HG02759 (cell line): ENCODE measurements at regions not wholly inside any gene's neighbourhood (a gene's known extent, or its start where the extent isn't known, plus 50 kb on each side); places are given as distances from the start of the nearest gene placed in this dataset.
"Not testable (repeated sequence)": the region's sequence is repeated elsewhere in the genome, so short reads cannot be mapped to it uniquely, and the experiment has no call there.

ENCODE experiments used
- ATAC-seq: cut with Tn5 transposase; IDR thresholded peaks from one replicate; pipeline ENCODE4 v1.9.1; 2021; ENCODE audit warnings: mild to moderate bottlenecking, moderate library complexity; ENCODE audit not compliant: unreplicated experiment

GRCh38 chr6:87772597-87773530 lies 70.8 kb upstream of the AKIRIN2 start:
- no peak for ATAC-seq

GRCh38 chr6:87767478-87767877 lies 65.4 kb upstream of the AKIRIN2 start:
- no peak for ATAC-seq

GRCh38 chr6:87766211-87766610 lies 64.2 kb upstream of the AKIRIN2 start:
- ATAC-seq: no peak

GRCh38 chr6:87763901-87764300 lies 61.9 kb upstream of the AKIRIN2 start:
- ATAC-seq: no peak

- ATAC-seq: no peak
These were observed 61.2 kb upstream of the AKIRIN2 start for GRCh38 chr6:87763276-87763675.

- no peak for ATAC-seq
These were observed 60.1 kb upstream of the AKIRIN2 start for GRCh38 chr6:87762116-87762515.

- no peak for ATAC-seq
These were observed 55.8 kb upstream of the AKIRIN2 start for GRCh38 chr6:87757792-87758191.

- peak; percentile 98 for ATAC-seq
These were observed 54.8 kb upstream of the AKIRIN2 start for GRCh38 chr6:87756858-87757257.

- no peak for ATAC-seq
These were observed 54.0 kb upstream of the AKIRIN2 start for GRCh38 chr6:87755708-87756671.

GRCh38 chr6:87754828-87755227 lies 52.8 kb upstream of the AKIRIN2 start:
- ATAC-seq: peak; percentile 26

- ATAC-seq: no peak
These were observed 51.2 kb upstream of the AKIRIN2 start for GRCh38 chr6:87753131-87753685.

- not testable (repeated sequence) for ATAC-seq
These were observed 50.5 kb upstream of the AKIRIN2 start for GRCh38 chr6:87752503-87752902.
